ENCODE measurements at regions not wholly inside any gene's neighbourhood (a gene's known extent, or its start where the extent isn't known, plus 50 kb on each side); places are given as distances from the start of the nearest gene placed in this dataset.
"Not testable (repeated sequence)": the region's sequence is repeated elsewhere in the genome, so short reads cannot be mapped to it uniquely, and the experiment has no call there.

GRCh38 chr12:23245186-23245585 lies 620.2 kb downstream of the ETNK1 start:
- Histone ChIP-seq H4K20me1 (ENCODE audit: insufficient read depth, low read length) (no peaks in the 10 kb centered on the region), H2AFZ (ENCODE audit: low read length) (no peak overlapping the region), H3K4me1 (ENCODE audit: insufficient read depth, low read length) (no peaks in the 10 kb centered on the region), H3K4me2 (ENCODE audit: insufficient read depth, low read length) (no peak overlapping the region), H3K27me3 (ENCODE audit: insufficient read depth, low read length) (no peaks in the 10 kb centered on the region), H3K4me3 (ENCODE audit: insufficient read depth, low read length) (no peak overlapping the region), H3K79me2 (ENCODE audit: insufficient read depth, low read length) (no peaks in the 10 kb centered on the region), H3K36me3 (ENCODE audit: insufficient read depth, low read length) (no peaks in the 10 kb centered on the region), H3K27ac (ENCODE audit: low read depth, low read length) (no peak overlapping the region), H3K9me3 (ENCODE audit: low read depth, low read length) (no peaks in the 10 kb centered on the region)
- no peak for TF ChIP-seq CTCF (IDR thresholded peaks at IDR 0.05; ENCODE audit: extremely low read depth, low read depth, low read length)
- no peak for DNase-seq (ENCODE audit: insufficient read length, low spot score, missing footprints)

GRCh38 chr12:23253191-23253590 lies 628.2 kb downstream of the ETNK1 start:
- Histone ChIP-seq H3K27me3 (ENCODE audit: insufficient read depth, low read length) (no peaks in the 10 kb centered on the region), H3K4me1 (ENCODE audit: insufficient read depth, low read length) (no peaks in the 10 kb centered on the region), H3K36me3 (ENCODE audit: insufficient read depth, low read length) (no peaks in the 10 kb centered on the region), H3K9me3 (ENCODE audit: low read depth, low read length) (no peaks in the 10 kb centered on the region), H2AFZ (ENCODE audit: low read length) (no peak overlapping the region), H4K20me1 (ENCODE audit: insufficient read depth, low read length) (no peaks in the 10 kb centered on the region), H3K79me2 (ENCODE audit: insufficient read depth, low read length) (no peaks in the 10 kb centered on the region), H3K27ac (ENCODE audit: low read depth, low read length) (no peak overlapping the region), H3K4me3 (ENCODE audit: insufficient read depth, low read length) (no peak overlapping the region), H3K4me2 (ENCODE audit: insufficient read depth, low read length) (no peak overlapping the region)
- no peak for TF ChIP-seq CTCF (IDR thresholded peaks at IDR 0.05; ENCODE audit: extremely low read depth, low read depth, low read length)
- DNase-seq (ENCODE audit: insufficient read length, low spot score, missing footprints): peak; percentile 22

- not testable (repeated sequence) for H3K27ac ChIP-seq (ENCODE audit: low read depth, low read length)
Measured at GRCh38 chr12:23253910-23254309, 628.9 kb downstream of the ETNK1 start.

GRCh38 chr12:23259558-23259957 lies 634.6 kb downstream of the ETNK1 start:
- H3K9me3 ChIP-seq (ENCODE audit: low read depth, low read length): no peaks in the 10 kb centered on the region
- no peak for TF ChIP-seq CTCF (IDR thresholded peaks at IDR 0.05; ENCODE audit: extremely low read depth, low read depth, low read length)
- no peak overlapping the region for H3K27ac ChIP-seq (ENCODE audit: low read depth, low read length)
- no peak overlapping the region for H3K4me3 ChIP-seq (ENCODE audit: insufficient read depth, low read length)
- H3K27me3 ChIP-seq (ENCODE audit: insufficient read depth, low read length): no peaks in the 10 kb centered on the region
- no peak overlapping the region for H3K4me2 ChIP-seq (ENCODE audit: insufficient read depth, low read length)
- H4K20me1 ChIP-seq (ENCODE audit: insufficient read depth, low read length): no peaks in the 10 kb centered on the region
- H3K36me3 ChIP-seq (ENCODE audit: insufficient read depth, low read length): no peaks in the 10 kb centered on the region
- H3K4me1 ChIP-seq (ENCODE audit: insufficient read depth, low read length): no peaks in the 10 kb centered on the region
- no peak for DNase-seq (ENCODE audit: insufficient read length, low spot score, missing footprints)
- H2AFZ ChIP-seq (ENCODE audit: low read length): no peak overlapping the region
- H3K79me2 ChIP-seq (ENCODE audit: insufficient read depth, low read length): no peaks in the 10 kb centered on the region

More at GRCh38 chr12:23253910-23254309, 628.9 kb downstream of the ETNK1 start:
- H3K4me1 ChIP-seq (ENCODE audit: insufficient read depth, low read length); H3K79me2 ChIP-seq (ENCODE audit: insufficient read depth, low read length); H2AFZ ChIP-seq (ENCODE audit: low read length); H3K4me2 ChIP-seq (ENCODE audit: insufficient read depth, low read length); H3K4me3 ChIP-seq (ENCODE audit: insufficient read depth, low read length); H4K20me1 ChIP-seq (ENCODE audit: insufficient read depth, low read length); DNase-seq (ENCODE audit: insufficient read length, low spot score, missing footprints); H3K9me3 ChIP-seq (ENCODE audit: low read depth, low read length); H3K36me3 ChIP-seq (ENCODE audit: insufficient read depth, low read length); H3K27me3 ChIP-seq (ENCODE audit: insufficient read depth, low read length): not testable (repeated sequence)

All from osteoblast (primary cell).